ENCODE measurements at regions not wholly inside any gene's neighbourhood (a gene's known extent, or its start where the extent isn't known, plus 50 kb on each side); places are given as distances from the start of the nearest gene placed in this dataset.

GRCh38 chr4:166518776-166519175, 645.7 kb downstream of the TLL1 start:
- H3K4me3 ChIP-seq (ENCODE audit: low read length), result no peak overlapping the region
- no peak overlapping the region for H3K27ac ChIP-seq (ENCODE audit: low read depth, low read length)
- DNase-seq, result no peak
- no peaks in the 10 kb centered on the region for H3K4me1 ChIP-seq (ENCODE audit: control insufficient read depth, low read depth, low read length)
- H2BK15ac ChIP-seq (replicated peaks; ENCODE audit: low read depth), result no peak overlapping the region
- H2BK5ac ChIP-seq (ENCODE audit: low read length), result no peak overlapping the region
- H3K36me3 ChIP-seq (ENCODE audit: control insufficient read depth, insufficient read depth, low read length), result no peaks in the 10 kb centered on the region
- WGBS (ENCODE audit: extremely low coverage, insufficient coverage, low lambda C conversion rate), result no CpG with 5 or more reads among the region's 3 CpGs
- H3K4ac ChIP-seq (ENCODE audit: low read depth, low read length), result no peak overlapping the region
- H3K79me1 ChIP-seq (ENCODE audit: low read length), result no peaks in the 10 kb centered on the region
- H2BK120ac ChIP-seq (ENCODE audit: low read depth, low read length), result no peak overlapping the region
- H3K23ac ChIP-seq (ENCODE audit: low read length), result no peak overlapping the region
- no peaks in the 10 kb centered on the region for H3K27me3 ChIP-seq (ENCODE audit: insufficient read depth, low read length, poor library complexity)
- H2AK5ac ChIP-seq (ENCODE audit: low read length), result no peak overlapping the region
- H3K9ac ChIP-seq (ENCODE audit: low read length), result no peak overlapping the region
- no peak overlapping the region for H3K56ac ChIP-seq (ENCODE audit: low read length)
- H3K79me2 ChIP-seq (ENCODE audit: control insufficient read depth, insufficient read depth, low read length), result no peaks in the 10 kb centered on the region
- no peak overlapping the region for H3K18ac ChIP-seq (ENCODE audit: low read length)
- no peak overlapping the region for H4K8ac ChIP-seq (ENCODE audit: low read depth, low read length)
- no peak overlapping the region for H4K5ac ChIP-seq (ENCODE audit: low read length)
- no peak overlapping the region for H3K4me2 ChIP-seq (ENCODE audit: low read length)

GRCh38 chr4:166519774-166520173, 646.7 kb downstream of the TLL1 start:
- DNase-seq, result no peak
- Histone ChIP-seq H3K4me3 (ENCODE audit: low read length) (no peak overlapping the region), H3K23ac (ENCODE audit: low read length) (no peak overlapping the region), H2AK5ac (ENCODE audit: low read length) (no peak overlapping the region), H3K4me2 (ENCODE audit: low read length) (no peak overlapping the region), H2BK120ac (ENCODE audit: low read depth, low read length) (peak overlapping the region; percentile 64), H4K5ac (ENCODE audit: low read length) (no peak overlapping the region), H3K27ac (ENCODE audit: low read depth, low read length) (no peak overlapping the region), H3K79me2 (ENCODE audit: control insufficient read depth, insufficient read depth, low read length) (no peaks in the 10 kb centered on the region), H3K18ac (ENCODE audit: low read length) (no peak overlapping the region), H4K8ac (ENCODE audit: low read depth, low read length) (no peak overlapping the region), H3K56ac (ENCODE audit: low read length) (no peak overlapping the region), H2BK5ac (ENCODE audit: low read length) (no peak overlapping the region), H3K36me3 (ENCODE audit: control insufficient read depth, insufficient read depth, low read length) (no peaks in the 10 kb centered on the region), H3K4me1 (ENCODE audit: control insufficient read depth, low read depth, low read length) (no peaks in the 10 kb centered on the region), H3K9ac (ENCODE audit: low read length) (no peak overlapping the region), H2BK15ac (replicated peaks; ENCODE audit: low read depth) (no peak overlapping the region), H3K4ac (ENCODE audit: low read depth, low read length) (no peak overlapping the region), H3K27me3 (ENCODE audit: insufficient read depth, low read length, poor library complexity) (no peaks in the 10 kb centered on the region), H3K79me1 (ENCODE audit: low read length) (no peaks in the 10 kb centered on the region)
- no CpG with 5 or more reads among the region's 5 CpGs for WGBS (ENCODE audit: extremely low coverage, insufficient coverage, low lambda C conversion rate)

- Histone ChIP-seq H3K79me2 (ENCODE audit: control insufficient read depth, insufficient read depth, low read length) (no peaks in the 10 kb centered on the region), H4K8ac (ENCODE audit: low read depth, low read length) (no peak overlapping the region), H3K4me2 (ENCODE audit: low read length) (no peak overlapping the region), H3K9ac (ENCODE audit: low read length) (no peak overlapping the region), H3K4me3 (ENCODE audit: low read length) (no peak overlapping the region), H2BK5ac (ENCODE audit: low read length) (no peak overlapping the region), H3K56ac (ENCODE audit: low read length) (no peak overlapping the region), H3K18ac (ENCODE audit: low read length) (no peak overlapping the region), H3K27ac (ENCODE audit: low read depth, low read length) (no peak overlapping the region), H2AK5ac (ENCODE audit: low read length) (no peak overlapping the region), H3K27me3 (ENCODE audit: insufficient read depth, low read length, poor library complexity) (no peaks in the 10 kb centered on the region), H4K5ac (ENCODE audit: low read length) (no peak overlapping the region), H2BK15ac (replicated peaks; ENCODE audit: low read depth) (no peak overlapping the region), H2BK120ac (ENCODE audit: low read depth, low read length) (no peak overlapping the region), H3K4ac (ENCODE audit: low read depth, low read length) (no peak overlapping the region), H3K23ac (ENCODE audit: low read length) (no peak overlapping the region), H3K79me1 (ENCODE audit: low read length) (no peaks in the 10 kb centered on the region), H3K36me3 (ENCODE audit: control insufficient read depth, insufficient read depth, low read length) (no peaks in the 10 kb centered on the region), H3K4me1 (ENCODE audit: control insufficient read depth, low read depth, low read length) (no peaks in the 10 kb centered on the region)
- no CpG with 5 or more reads among the region's 3 CpGs for WGBS (ENCODE audit: extremely low coverage, insufficient coverage, low lambda C conversion rate)
- DNase-seq, result peak; percentile 37
These were observed 654.5 kb downstream of the TLL1 start for GRCh38 chr4:166527500-166527899.

DNA sequence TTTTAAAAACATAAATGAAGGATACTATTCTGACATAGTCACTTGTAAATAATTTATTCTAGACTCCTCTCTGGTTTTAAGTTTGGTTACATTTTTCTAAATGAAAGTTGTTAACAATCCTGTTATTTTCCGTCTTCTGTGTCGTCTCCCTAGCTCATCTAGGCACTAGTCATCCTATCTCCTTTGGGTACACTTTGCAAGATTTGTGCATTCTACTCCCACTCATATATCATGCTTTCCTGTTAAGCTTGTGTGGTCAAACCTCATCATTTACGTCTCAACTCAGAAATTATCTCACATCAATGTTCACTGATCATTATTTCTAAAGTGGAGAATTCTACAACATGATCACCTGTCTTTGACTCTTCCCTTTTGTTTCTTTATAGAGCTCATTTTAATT, 658.7 kb downstream of the TLL1 start:
- Histone ChIP-seq H2BK15ac (replicated peaks; ENCODE audit: low read depth) (no peak overlapping the region), H3K23ac (ENCODE audit: low read length) (no peak overlapping the region), H4K8ac (ENCODE audit: low read depth, low read length) (no peak overlapping the region), H3K79me1 (ENCODE audit: low read length) (no peaks in the 10 kb centered on the region), H3K4me1 (ENCODE audit: control insufficient read depth, low read depth, low read length) (no peaks in the 10 kb centered on the region), H3K4me3 (ENCODE audit: low read length) (no peak overlapping the region), H2AK5ac (ENCODE audit: low read length) (no peak overlapping the region), H4K5ac (ENCODE audit: low read length) (no peak overlapping the region), H3K36me3 (ENCODE audit: control insufficient read depth, insufficient read depth, low read length) (no peaks in the 10 kb centered on the region), H3K4me2 (ENCODE audit: low read length) (no peak overlapping the region), H3K27me3 (ENCODE audit: insufficient read depth, low read length, poor library complexity) (no peaks in the 10 kb centered on the region), H2BK5ac (ENCODE audit: low read length) (no peak overlapping the region), H3K9ac (ENCODE audit: low read length) (no peak overlapping the region), H3K18ac (ENCODE audit: low read length) (no peak overlapping the region), H3K79me2 (ENCODE audit: control insufficient read depth, insufficient read depth, low read length) (no peaks in the 10 kb centered on the region), H2BK120ac (ENCODE audit: low read depth, low read length) (no peak overlapping the region), H3K56ac (ENCODE audit: low read length) (no peak overlapping the region), H3K4ac (ENCODE audit: low read depth, low read length) (no peak overlapping the region), H3K27ac (ENCODE audit: low read depth, low read length) (no peak overlapping the region)
- DNase-seq, result no peak
- no CpG with 5 or more reads among the region's 3 CpGs for WGBS (ENCODE audit: extremely low coverage, insufficient coverage, low lambda C conversion rate)

DNA sequence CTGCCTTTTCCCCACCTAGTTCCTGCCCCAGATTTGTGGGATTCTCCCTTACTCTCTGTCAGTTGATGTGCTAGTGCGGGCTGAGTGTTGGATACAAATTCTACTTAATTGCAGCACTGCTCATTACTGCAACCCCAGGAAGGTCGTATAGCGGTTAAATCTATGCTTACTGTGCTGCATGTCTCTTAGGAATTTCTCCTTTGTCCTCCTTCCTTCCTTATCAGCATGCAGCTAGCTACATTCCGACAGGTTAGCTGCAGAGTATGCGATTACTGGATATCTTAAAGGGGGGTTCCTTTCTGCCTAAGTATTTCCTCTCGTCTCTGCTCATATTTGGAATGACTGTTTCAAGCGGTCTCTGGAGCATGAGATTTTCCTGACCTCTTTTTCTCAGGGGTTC, 662.8 kb downstream of the TLL1 start:
- H2BK5ac ChIP-seq (ENCODE audit: low read length), result no peak overlapping the region
- no peak overlapping the region for H2BK120ac ChIP-seq (ENCODE audit: low read depth, low read length)
- no peak overlapping the region for H3K23ac ChIP-seq (ENCODE audit: low read length)
- H2BK15ac ChIP-seq (replicated peaks; ENCODE audit: low read depth), result no peak overlapping the region
- no peaks in the 10 kb centered on the region for H3K79me1 ChIP-seq (ENCODE audit: low read length)
- no peaks in the 10 kb centered on the region for H3K27me3 ChIP-seq (ENCODE audit: insufficient read depth, low read length, poor library complexity)
- H4K5ac ChIP-seq (ENCODE audit: low read length), result no peak overlapping the region
- no CpG with 5 or more reads among the region's 7 CpGs for WGBS (ENCODE audit: extremely low coverage, insufficient coverage, low lambda C conversion rate)
- H3K56ac ChIP-seq (ENCODE audit: low read length), result no peak overlapping the region
- H3K4ac ChIP-seq (ENCODE audit: low read depth, low read length), result no peak overlapping the region
- H3K4me2 ChIP-seq (ENCODE audit: low read length), result no peak overlapping the region
- no peak overlapping the region for H4K8ac ChIP-seq (ENCODE audit: low read depth, low read length)
- peak; percentile 53 for DNase-seq
- no peak overlapping the region for H3K4me3 ChIP-seq (ENCODE audit: low read length)
- H3K79me2 ChIP-seq (ENCODE audit: control insufficient read depth, insufficient read depth, low read length), result no peaks in the 10 kb centered on the region
- peaks cover 2% of the 10 kb centered on the region for H3K4me1 ChIP-seq (ENCODE audit: control insufficient read depth, low read depth, low read length)
- H3K18ac ChIP-seq (ENCODE audit: low read length), result no peak overlapping the region
- no peak overlapping the region for H3K27ac ChIP-seq (ENCODE audit: low read depth, low read length)
- no peaks in the 10 kb centered on the region for H3K36me3 ChIP-seq (ENCODE audit: control insufficient read depth, insufficient read depth, low read length)
- no peak overlapping the region for H3K9ac ChIP-seq (ENCODE audit: low read length)
- no peak overlapping the region for H2AK5ac ChIP-seq (ENCODE audit: low read length)

GRCh38 chr4:166538491-166539005, 665.5 kb downstream of the TLL1 start:
- DNase-seq, result peak; percentile 29
- H3K27ac ChIP-seq (ENCODE audit: low read depth, low read length), result no peak overlapping the region
- no peaks in the 10 kb centered on the region for H3K79me1 ChIP-seq (ENCODE audit: low read length)
- H3K79me2 ChIP-seq (ENCODE audit: control insufficient read depth, insufficient read depth, low read length), result no peaks in the 10 kb centered on the region
- H3K56ac ChIP-seq (ENCODE audit: low read length), result no peak overlapping the region
- no peak overlapping the region for H3K23ac ChIP-seq (ENCODE audit: low read length)
- H3K18ac ChIP-seq (ENCODE audit: low read length), result no peak overlapping the region
- H2BK5ac ChIP-seq (ENCODE audit: low read length), result no peak overlapping the region
- no peak overlapping the region for H4K8ac ChIP-seq (ENCODE audit: low read depth, low read length)
- H2BK15ac ChIP-seq (replicated peaks; ENCODE audit: low read depth), result no peak overlapping the region
- no peak overlapping the region for H2AK5ac ChIP-seq (ENCODE audit: low read length)
- no CpG with 5 or more reads among the region's 2 CpGs for WGBS (ENCODE audit: extremely low coverage, insufficient coverage, low lambda C conversion rate)
- no peak overlapping the region for H3K9ac ChIP-seq (ENCODE audit: low read length)
- H2BK120ac ChIP-seq (ENCODE audit: low read depth, low read length), result no peak overlapping the region
- no peaks in the 10 kb centered on the region for H3K27me3 ChIP-seq (ENCODE audit: insufficient read depth, low read length, poor library complexity)
- no peaks in the 10 kb centered on the region for H3K36me3 ChIP-seq (ENCODE audit: control insufficient read depth, insufficient read depth, low read length)
- H3K4me2 ChIP-seq (ENCODE audit: low read length), result no peak overlapping the region
- no peak overlapping the region for H3K4ac ChIP-seq (ENCODE audit: low read depth, low read length)
- peaks cover 2% of the 10 kb centered on the region for H3K4me1 ChIP-seq (ENCODE audit: control insufficient read depth, low read depth, low read length)
- H4K5ac ChIP-seq (ENCODE audit: low read length), result no peak overlapping the region
- H3K4me3 ChIP-seq (ENCODE audit: low read length), result no peak overlapping the region
